ENCODE measurements at regions not wholly inside any gene's neighbourhood (a gene's known extent, or its start where the extent isn't known, plus 50 kb on each side); places are given as distances from the start of the nearest gene placed in this dataset.

DNA sequence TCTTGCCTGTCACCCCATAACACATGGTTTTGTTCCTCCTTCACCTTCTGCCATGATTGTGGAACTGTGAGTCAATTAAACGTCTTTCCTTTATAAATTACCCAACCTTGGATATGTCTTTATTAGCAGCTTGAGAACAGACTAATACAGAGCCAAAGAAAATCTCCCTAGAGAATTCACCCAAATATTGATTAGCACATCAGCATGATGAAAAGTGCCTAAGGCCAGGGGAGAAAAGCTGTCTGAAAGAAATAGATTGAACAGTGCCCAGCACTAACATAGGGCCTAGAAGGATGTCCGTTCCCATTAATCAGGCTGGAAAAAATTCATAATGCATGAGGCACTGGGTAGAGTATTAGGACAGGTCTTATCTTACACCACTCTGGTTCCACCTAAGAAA, 111.9 kb upstream of the CALN1 start:
- DNase-seq, result no peak

DNA sequence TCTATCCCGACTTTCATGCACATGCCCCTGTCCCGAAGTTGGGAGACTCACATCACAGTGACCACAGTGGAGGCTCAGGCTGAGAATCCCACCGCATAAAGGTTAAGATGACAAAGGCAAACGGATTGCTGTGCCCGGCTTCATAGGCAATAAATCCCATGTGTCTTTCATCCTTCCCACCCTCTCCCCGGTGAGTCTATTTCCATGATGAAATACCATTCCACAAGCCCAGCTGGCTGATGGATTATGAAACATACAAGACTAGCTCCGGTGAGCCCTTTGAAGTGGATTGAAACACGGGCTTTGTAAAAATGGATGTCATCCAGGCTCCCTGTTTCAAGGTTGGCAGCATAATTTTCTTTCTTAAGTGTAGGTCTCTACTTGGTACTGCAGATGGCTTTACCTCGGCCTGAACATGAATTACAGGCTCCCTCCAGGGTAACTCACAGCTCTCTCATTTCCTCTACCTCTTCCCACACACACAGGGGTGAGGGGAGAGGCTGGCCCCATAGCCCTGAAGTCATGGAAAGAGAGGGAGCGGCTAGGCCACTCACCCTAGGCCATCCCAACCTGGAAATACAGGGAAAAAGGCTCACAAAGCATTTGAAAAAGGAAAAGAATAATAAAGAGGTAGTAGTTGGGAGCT, 92.0 kb upstream of the CALN1 start:
- no peak for DNase-seq

DNA sequence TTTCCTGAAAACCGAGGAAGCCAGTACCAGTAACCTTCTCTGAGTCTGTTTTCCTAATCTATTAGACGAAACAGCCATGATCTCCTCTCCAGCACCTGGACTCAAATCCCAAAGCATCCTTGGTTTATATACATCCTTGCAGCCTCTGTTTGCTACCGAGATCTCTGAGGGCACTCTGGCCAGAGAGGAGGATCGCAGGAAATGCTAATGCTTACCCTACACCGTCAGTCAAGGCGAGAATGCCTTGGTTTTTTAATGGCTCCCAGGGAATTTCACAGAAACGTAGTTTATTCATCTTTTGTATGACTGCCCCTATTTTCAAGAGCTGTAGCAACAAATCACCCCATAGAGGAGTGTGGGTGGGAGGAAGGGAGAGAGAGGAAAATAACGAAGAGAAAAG, 91.5 kb upstream of the CALN1 start:
- DNase-seq, result no peak

DNA sequence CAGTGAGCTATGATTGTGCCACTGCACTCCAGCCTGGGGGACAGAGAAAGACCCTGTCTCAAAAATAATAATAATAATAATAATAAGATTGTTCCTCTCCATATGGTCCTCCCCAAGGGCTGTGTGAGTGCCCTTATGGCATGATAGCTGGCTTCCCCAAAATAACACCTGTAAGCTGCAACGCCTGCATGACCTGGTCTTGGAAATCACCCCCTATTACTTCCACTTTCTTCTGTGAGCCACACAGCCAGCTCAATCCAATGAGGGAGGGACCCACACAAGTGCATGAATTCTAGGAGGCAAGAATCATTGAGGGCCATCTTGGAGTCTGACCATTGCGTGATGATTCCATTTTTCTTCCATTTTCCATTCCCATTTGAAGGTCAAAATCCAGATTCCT, 82.7 kb upstream of the CALN1 start:
- no peak for DNase-seq

DNA sequence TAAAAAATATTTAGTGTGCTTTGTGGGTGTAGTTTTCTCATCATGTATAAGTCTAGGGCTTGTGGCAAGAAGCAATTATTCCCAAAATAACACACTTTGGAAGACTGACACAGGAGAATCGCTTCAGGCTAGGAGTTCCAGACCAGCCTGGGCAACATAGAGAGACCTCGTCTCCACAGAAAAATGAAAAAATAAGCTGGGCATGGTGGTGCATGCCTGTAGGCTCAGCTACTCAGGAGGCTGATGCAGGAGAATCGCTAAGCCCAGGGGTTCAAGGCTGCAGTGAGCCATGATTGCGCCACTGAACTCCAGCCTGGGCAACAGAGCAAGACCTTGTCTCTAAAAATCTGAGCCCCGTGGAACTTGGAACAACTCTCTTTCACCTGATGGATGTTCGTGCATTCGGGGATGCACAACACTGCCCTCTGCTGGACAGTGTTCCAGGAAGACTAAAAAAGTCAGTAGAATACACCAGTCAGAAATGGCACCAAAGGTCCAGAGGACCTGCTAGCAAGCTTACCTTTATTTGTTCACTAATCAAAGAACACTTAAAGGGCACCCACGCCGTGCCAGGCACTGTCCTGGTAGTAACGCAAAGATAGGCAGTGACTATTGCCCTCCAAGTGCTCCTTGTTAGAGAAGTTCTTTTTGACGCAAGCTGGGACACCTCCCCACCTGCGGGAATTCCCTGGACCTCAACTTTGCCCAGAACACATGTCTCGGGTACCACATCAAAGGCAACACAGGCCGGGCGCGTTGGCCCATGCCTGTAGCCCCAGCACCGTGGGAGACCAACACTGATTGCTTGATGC, 81.9 kb upstream of the CALN1 start:
- peak; percentile 32 to 42 for DNase-seq

DNA sequence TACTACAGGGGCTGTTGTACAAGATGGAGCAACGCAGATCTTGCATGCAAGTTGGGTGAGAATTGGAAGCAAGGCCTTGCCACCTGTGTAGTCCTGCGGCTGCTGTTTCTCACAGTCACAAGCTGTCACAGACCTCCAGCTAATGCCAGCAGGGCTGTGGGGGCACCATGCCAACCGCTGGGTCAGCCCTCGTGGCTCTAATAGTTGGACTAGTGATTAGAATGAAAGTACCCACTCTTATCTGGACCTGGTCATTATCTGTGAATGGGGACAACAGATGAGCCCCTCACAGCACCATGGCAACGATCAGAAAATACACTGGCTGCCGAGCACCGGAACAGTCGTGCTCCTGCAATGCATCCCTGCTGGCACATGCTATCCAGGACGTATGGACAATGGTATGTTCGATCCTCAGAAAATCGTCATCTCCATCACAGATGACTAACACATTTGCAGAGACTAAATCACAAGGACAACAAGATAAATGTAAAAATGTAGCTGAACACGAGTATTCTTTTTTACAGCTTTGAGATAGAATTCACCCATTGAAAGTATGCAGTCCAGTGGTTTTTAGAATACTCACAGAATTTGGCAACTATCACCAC, 80.4 kb upstream of the CALN1 start:
- no peak for DNase-seq

DNA sequence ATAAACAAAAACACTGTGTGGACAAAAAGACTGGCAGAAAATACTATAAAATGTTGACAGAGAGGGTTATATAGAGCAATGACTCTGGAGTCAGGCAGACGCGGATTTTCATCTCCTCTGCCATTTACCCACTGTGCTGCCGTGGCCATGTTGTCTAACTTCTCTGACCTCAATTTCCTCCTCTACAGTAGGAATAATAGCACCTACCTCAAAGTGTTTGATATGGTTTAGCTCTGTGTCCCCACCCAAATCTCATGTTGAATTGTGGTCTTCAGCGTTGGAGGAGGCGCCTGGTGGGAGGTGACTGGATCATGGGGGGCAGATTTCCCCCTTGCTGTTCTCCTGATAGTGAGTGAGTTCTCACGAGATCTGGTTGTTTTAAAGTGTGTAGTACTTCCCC, 78.2 kb upstream of the CALN1 start:
- no peak for DNase-seq

DNA sequence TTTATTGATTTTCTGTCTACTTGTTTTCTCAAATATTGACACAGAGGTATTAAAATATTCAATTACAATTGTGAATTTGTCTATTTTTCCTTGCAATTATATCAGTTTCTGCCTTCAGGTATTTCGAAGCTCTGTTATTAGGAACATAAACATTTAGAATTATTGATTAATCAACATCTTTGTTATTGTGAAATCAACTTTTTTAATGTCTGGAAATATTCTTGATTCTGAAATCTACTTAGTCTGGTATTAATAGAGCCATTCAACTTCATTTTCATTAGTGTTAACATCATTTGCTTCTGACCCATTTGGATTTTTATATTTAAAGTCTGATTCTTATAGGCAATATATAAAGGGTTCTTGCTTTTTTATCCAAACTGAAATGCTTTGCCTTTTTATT, 69.8 kb upstream of the CALN1 start:
- DNase-seq, result no peak

DNA sequence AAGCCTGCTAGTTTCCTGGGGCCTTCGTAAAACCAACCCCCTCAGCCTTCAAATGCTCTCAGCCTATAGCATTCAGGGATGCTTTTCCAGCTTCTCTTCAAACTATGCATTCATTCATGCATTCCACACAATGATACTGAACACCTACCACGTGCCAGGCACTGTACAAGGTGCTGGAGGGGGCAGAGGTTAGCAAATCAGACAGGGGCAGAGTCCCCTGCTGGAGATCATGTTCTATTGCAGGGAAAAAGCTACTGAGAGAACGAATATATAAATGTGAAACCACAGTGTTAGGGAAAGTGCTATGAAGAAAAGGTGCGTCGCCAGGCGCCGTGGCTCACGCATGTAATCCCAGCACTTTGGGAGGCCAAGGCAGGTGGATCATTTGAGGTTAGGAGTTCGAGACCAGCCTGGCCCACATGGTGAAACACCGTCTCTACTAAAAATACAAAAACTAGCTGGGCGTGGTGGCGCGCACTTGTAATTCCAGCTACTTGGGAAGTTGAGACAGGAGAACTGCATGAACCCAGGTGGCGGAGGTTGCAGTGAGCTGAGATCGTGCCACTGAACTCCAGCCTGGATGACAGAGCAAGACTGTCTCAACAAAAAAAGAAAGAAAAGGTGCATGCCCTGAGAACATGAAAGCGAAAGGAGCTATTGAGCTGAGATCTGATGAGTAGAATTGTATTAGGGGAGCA, 64.6 kb upstream of the CALN1 start:
- no peak for DNase-seq

DNA sequence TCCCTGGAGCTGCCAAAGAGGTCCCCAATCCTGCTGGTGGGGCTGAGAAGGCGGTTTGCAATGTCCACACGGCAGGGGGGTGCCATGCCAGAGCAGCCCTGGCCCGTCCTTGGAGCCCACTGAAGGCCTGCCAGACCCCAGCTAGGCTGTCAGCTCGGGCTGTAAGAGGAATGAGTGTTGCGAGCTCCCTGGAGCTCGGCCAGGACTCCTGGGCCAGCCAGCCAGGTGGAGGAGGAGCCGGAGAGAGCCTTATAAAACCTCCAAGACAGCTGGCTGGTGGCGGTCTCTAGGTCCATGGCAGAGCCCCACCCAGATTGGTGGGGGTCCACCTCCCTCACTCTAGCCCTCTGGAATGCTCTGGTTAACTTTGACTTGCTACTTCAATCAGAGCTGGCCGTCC, 55.1 kb upstream of the CALN1 start:
- DNase-seq, result no peak

DNA sequence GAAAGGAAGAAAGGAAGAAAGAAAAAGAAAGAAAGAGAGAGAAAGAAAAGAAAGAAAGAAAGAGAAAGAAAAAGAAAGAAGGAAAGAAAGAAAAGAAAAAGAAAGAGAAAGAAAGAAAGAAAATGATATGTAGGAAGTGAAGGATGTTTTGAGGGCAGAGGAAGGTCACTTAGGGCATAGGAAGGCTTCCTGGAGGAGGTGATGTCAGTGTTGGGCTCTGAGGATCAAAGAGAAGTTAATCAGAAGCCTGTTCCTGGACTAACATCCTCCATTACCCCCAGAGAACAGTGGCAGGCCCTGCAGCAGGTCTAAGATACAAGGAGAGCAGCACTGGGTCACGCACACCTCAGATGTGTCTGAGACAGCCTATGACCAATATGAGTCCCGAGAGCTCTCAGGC, 54.7 kb upstream of the CALN1 start:
- DNase-seq, result no peak

DNA sequence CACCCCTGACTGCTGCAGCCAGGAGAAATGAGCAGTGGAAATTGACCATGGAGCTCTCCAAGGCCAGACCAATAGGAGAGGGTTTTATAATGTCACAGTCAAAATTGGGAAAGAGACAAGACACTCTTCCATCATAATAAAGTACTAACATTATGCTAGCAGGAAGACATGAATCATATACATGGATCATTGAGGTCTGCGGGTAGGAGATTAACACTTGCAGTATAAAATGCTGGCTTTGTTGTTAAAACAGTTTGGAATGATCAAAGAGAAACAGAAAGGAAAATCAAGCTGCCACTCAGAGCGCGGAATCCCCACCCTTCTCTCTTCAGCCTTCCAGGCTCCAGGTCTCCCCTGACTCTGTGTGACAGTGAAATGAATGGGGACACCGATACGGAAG, 53.4 kb upstream of the CALN1 start:
- no peak for DNase-seq

DNA sequence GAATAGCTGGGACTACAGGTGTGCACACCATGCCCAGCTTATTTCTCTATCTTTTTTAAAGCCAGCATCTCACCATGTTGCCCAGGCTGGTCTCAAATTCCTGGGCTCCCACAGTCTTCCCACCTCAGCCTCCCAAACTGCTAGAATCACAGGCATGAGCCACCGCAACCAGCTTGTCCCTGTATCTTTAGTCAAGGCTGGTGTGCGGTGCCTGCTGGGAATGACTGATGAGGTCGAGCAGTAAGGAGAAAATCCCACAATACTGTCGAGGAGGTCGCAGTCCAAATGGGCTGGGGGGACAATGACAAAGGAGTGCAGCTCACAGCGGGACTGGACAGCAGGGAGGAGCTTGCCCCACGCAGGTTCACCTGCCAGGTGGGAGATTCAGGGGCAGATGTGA, 50.2 kb upstream of the CALN1 start:
- no peak for DNase-seq
